ENCODE measurements at regions not wholly inside any gene's neighbourhood (a gene's known extent, or its start where the extent isn't known, plus 50 kb on each side); places are given as distances from the start of the nearest gene placed in this dataset.

- Mint-ChIP-seq H3K27me3 (ENCODE audit: low read depth) (no peaks in the 10 kb centered on the region), H3K36me3 (peaks cover 9% of the 10 kb centered on the region), H3K4me3 (no peak overlapping the region), H3K4me1 (peaks cover 4% of the 10 kb centered on the region), H3K27ac (no peak overlapping the region), H3K9me3 (peaks cover 15% of the 10 kb centered on the region)
- DNase-seq (ENCODE audit: low spot score in 2 of 2, unreplicated experiment in 2 of 2), result no peak
- no peak for TF ChIP-seq CTCF (IDR thresholded peaks at IDR 0.05; ENCODE audit: unreplicated experiment)
These were observed 295.3 kb upstream of the SORL1-AS1 start for GRCh38 chr11:121748068-121748467.

GRCh38 chr11:121743285-121743684, 290.5 kb upstream of the SORL1-AS1 start:
- Mint-ChIP-seq H3K27ac (no peak overlapping the region), H3K9me3 (peaks cover 21% of the 10 kb centered on the region)
- no peak for DNase-seq (ENCODE audit: low spot score in 2 of 2, unreplicated experiment in 2 of 2)

GRCh38 chr11:121741761-121742361, 289.1 kb upstream of the SORL1-AS1 start:
- peak in 1 of 2 experiments; percentile 57 for DNase-seq (ENCODE audit: low spot score in 2 of 2, unreplicated experiment in 2 of 2)
- Mint-ChIP-seq H3K4me1 (peaks cover 25% of the 10 kb centered on the region), H3K9me3 (peaks cover 30% of the 10 kb centered on the region), H3K4me3 (no peak overlapping the region), H3K27me3 (ENCODE audit: low read depth) (no peaks in the 10 kb centered on the region), H3K36me3 (peaks cover 10% of the 10 kb centered on the region), H3K27ac (peak overlapping the region; percentile 99)
- TF ChIP-seq CTCF (IDR thresholded peaks at IDR 0.05; ENCODE audit: unreplicated experiment), result no peak

More at GRCh38 chr11:121743285-121743684, 290.5 kb upstream of the SORL1-AS1 start:
- H3K4me1 Mint-ChIP-seq, result peaks cover 25% of the 10 kb centered on the region
- no peak overlapping the region for H3K4me3 Mint-ChIP-seq
- no peak for TF ChIP-seq CTCF (IDR thresholded peaks at IDR 0.05; ENCODE audit: unreplicated experiment)
- H3K27me3 Mint-ChIP-seq (ENCODE audit: low read depth), result no peaks in the 10 kb centered on the region
- H3K36me3 Mint-ChIP-seq, result peaks cover 9% of the 10 kb centered on the region

GRCh38 chr11:121741351-121741760, 288.6 kb upstream of the SORL1-AS1 start:
- DNase-seq (ENCODE audit: low spot score in 2 of 2, unreplicated experiment in 2 of 2), result no peak
- H3K4me3 Mint-ChIP-seq, result no peak overlapping the region
- peaks cover 11% of the 10 kb centered on the region for H3K36me3 Mint-ChIP-seq
- no peak for TF ChIP-seq CTCF (IDR thresholded peaks at IDR 0.05; ENCODE audit: unreplicated experiment)
- H3K27me3 Mint-ChIP-seq (ENCODE audit: low read depth), result no peaks in the 10 kb centered on the region
- peak overlapping the region; percentile 99 for H3K27ac Mint-ChIP-seq
- peaks cover 25% of the 10 kb centered on the region for H3K4me1 Mint-ChIP-seq
- H3K9me3 Mint-ChIP-seq, result peaks cover 34% of the 10 kb centered on the region

GRCh38 chr11:121740902-121741301, 288.1 kb upstream of the SORL1-AS1 start:
- DNase-seq (ENCODE audit: low spot score in 2 of 2, unreplicated experiment in 2 of 2), result no peak
- H3K27ac Mint-ChIP-seq, result peak overlapping the region; percentile 99
- H3K36me3 Mint-ChIP-seq, result peaks cover 12% of the 10 kb centered on the region
- H3K4me3 Mint-ChIP-seq, result no peak overlapping the region
- TF ChIP-seq CTCF (IDR thresholded peaks at IDR 0.05; ENCODE audit: unreplicated experiment), result no peak
- H3K4me1 Mint-ChIP-seq, result peaks cover 25% of the 10 kb centered on the region
- peaks cover 37% of the 10 kb centered on the region for H3K9me3 Mint-ChIP-seq
- H3K27me3 Mint-ChIP-seq (ENCODE audit: low read depth), result no peaks in the 10 kb centered on the region

Data from mesothelial cell of epicardium (in vitro differentiated cells).